Thoracic aorta (tissue), 2 donors: ENCODE measurements at regions not wholly inside any gene's neighbourhood (a gene's known extent, or its start where the extent isn't known, plus 50 kb on each side); places are given as distances from the start of the nearest gene placed in this dataset.

ENCODE experiments used
- ATAC-seq: fragments of 150-250 bp; one replicate; pipeline ENCODE4 v1.8.0; 2017; ENCODE audit warnings: low read depth; ENCODE audit not compliant: insufficient number of reproducible peaks, low FRiP score
- DNase-seq: peaks from one replicate; pipeline ENCODE4 v3.0.0-alpha.2; 2020; ENCODE audit warnings: low spot score
- H3K27ac ChIP-seq, 2 donors: fragments of 200-600 bp; sonication (generic); 1 replicate in 1 of 2; 2 replicates in 1 of 2; pipeline ENCODE4 v1.5.1; 2016; ENCODE audit warnings: mild to moderate bottlenecking in 2 of 2, moderate library complexity in 2 of 2
- H3K27me3 ChIP-seq: fragments of 200-600 bp; sonication (generic); replicated peaks from 2 replicates; pipeline ENCODE4 v1.6.0; 2016; ENCODE audit warnings: mild to moderate bottlenecking; ENCODE audit not compliant: insufficient read depth
- H3K36me3 ChIP-seq: fragments of 200-600 bp; sonication (generic); one replicate; pipeline ENCODE4 v1.5.1; 2016
- H3K4me1 ChIP-seq, 2 donors: fragments of 200-600 bp; sonication (generic); 1 replicate in 1 of 2; 2 replicates in 1 of 2; pipeline versions ENCODE4 v1.5.1 to v1.6.0; 2016; ENCODE audit warnings: low read depth in 2 of 2, mild to moderate bottlenecking in 1 of 2; ENCODE audit not compliant: control insufficient read depth in 1 of 2
- H3K4me3 ChIP-seq: fragments of 200-600 bp; sonication (generic); 2 replicates; pipeline ENCODE4 v1.5.1; 2016; ENCODE audit warnings: mild to moderate bottlenecking
- H3K9me3 ChIP-seq: fragments of 200-600 bp; sonication (generic); 2 replicates; pipeline ENCODE4 v1.5.1; 2016
- CTCF ChIP-seq: fragments of 200-600 bp; sonication (generic); IDR thresholded peaks from one replicate; pipeline ENCODE4 v1.5.1; 2019; ENCODE audit warnings: antibody characterized with exemption

GRCh38 chr16:80144191-80144590 is 396.6 kb upstream of the DYNLRB2 start:
- ATAC-seq: no peak
- H3K4me3 ChIP-seq: no peak overlapping the region

GRCh38 chr16:80142940-80143339 is 397.9 kb upstream of the DYNLRB2 start:
- DNase-seq (no peak), ATAC-seq (no peak)
- no peak overlapping the region for H3K4me3 ChIP-seq
- no peaks in the 10 kb centered on the region for H3K9me3 ChIP-seq
- H3K27me3 ChIP-seq: no peaks in the 10 kb centered on the region
- H3K27ac ChIP-seq: no peak overlapping the region
- H3K4me1 ChIP-seq: no peaks in the 10 kb centered on the region
- H3K36me3 ChIP-seq: no peaks in the 10 kb centered on the region
- no peak for TF ChIP-seq CTCF

More at GRCh38 chr16:80144191-80144590, 396.6 kb upstream of the DYNLRB2 start:
- Histone ChIP-seq H3K27ac (no peak overlapping the region), H3K4me1 (no peaks in the 10 kb centered on the region), H3K27me3 (no peaks in the 10 kb centered on the region), H3K36me3 (no peaks in the 10 kb centered on the region), H3K9me3 (no peaks in the 10 kb centered on the region)
- no peak for DNase-seq
- TF ChIP-seq CTCF: no peak

- Histone ChIP-seq H3K27me3 (no peaks in the 10 kb centered on the region), H3K4me3 (no peak overlapping the region), H3K36me3 (no peaks in the 10 kb centered on the region), H3K9me3 (no peaks in the 10 kb centered on the region), H3K4me1 (no peaks in the 10 kb centered on the region), H3K27ac (no peak overlapping the region)
- TF ChIP-seq CTCF: no peak
- ATAC-seq (no peak), DNase-seq (no peak)
Measured at GRCh38 chr16:80142281-80142680, 398.5 kb upstream of the DYNLRB2 start.

GRCh38 chr16:80129791-80130190 is 411.0 kb upstream of the DYNLRB2 start:
- peaks cover 3% of the 10 kb centered on the region for H3K9me3 ChIP-seq
- no peaks in the 10 kb centered on the region for H3K4me1 ChIP-seq
- no peaks in the 10 kb centered on the region for H3K27me3 ChIP-seq
- no peaks in the 10 kb centered on the region for H3K36me3 ChIP-seq
- H3K27ac ChIP-seq: no peak overlapping the region
- no peak for TF ChIP-seq CTCF
- ATAC-seq (no peak), DNase-seq (no peak)
- no peak overlapping the region for H3K4me3 ChIP-seq

GRCh38 chr16:80125677-80126076 is 415.1 kb upstream of the DYNLRB2 start:
- H3K4me1 ChIP-seq: no peaks in the 10 kb centered on the region
- H3K36me3 ChIP-seq: no peaks in the 10 kb centered on the region
- no peak overlapping the region for H3K27ac ChIP-seq
- DNase-seq (no peak), ATAC-seq (no peak)
- no peaks in the 10 kb centered on the region for H3K9me3 ChIP-seq
- H3K27me3 ChIP-seq: no peaks in the 10 kb centered on the region
- no peak for TF ChIP-seq CTCF
- H3K4me3 ChIP-seq: no peak overlapping the region
